ENCODE measurements at regions not wholly inside any gene's neighbourhood (a gene's known extent, or its start where the extent isn't known, plus 50 kb on each side); places are given as distances from the start of the nearest gene placed in this dataset.

DNA sequence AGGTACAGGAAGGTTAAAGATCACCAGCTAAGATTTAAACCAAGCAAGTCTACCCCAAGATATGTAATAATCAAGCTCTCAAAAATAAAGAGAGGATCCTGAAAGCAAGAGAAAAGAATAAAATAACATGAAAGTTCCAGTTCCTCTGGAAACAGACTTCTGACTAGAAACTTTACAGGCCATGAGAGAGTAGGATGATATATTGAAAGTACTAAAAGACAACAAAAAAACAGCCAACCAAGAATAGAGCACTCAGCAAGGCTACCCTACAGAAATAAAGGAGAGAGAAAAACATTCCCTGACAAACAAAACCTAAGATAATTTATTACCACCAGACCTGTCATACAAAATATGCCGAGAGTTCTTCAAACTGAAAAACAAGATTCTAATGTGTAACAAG is 450.5 kb downstream of the ARAP2 start:
- Histone ChIP-seq H3K36me3 (no peaks in the 10 kb centered on the region), H3K27ac (no peak overlapping the region), H3K27me3 (no peaks in the 10 kb centered on the region), H3K4me1 (no peaks in the 10 kb centered on the region), H3K4me3 (no peak overlapping the region), H3K9me3 (peaks cover 8% of the 10 kb centered on the region)
- TF ChIP-seq, protein P1, sequence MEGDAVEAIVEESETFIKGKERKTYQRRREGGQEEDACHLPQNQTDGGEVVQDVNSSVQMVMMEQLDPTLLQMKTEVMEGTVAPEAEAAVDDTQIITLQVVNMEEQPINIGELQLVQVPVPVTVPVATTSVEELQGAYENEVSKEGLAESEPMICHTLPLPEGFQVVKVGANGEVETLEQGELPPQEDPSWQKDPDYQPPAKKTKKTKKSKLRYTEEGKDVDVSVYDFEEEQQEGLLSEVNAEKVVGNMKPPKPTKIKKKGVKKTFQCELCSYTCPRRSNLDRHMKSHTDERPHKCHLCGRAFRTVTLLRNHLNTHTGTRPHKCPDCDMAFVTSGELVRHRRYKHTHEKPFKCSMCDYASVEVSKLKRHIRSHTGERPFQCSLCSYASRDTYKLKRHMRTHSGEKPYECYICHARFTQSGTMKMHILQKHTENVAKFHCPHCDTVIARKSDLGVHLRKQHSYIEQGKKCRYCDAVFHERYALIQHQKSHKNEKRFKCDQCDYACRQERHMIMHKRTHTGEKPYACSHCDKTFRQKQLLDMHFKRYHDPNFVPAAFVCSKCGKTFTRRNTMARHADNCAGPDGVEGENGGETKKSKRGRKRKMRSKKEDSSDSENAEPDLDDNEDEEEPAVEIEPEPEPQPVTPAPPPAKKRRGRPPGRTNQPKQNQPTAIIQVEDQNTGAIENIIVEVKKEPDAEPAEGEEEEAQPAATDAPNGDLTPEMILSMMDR (IDR thresholded peaks at IDR 0.05) = no peak
- ATAC-seq (no peak), DNase-seq (no peak)
- intact Hi-C loops (cut with DNase I) = no loop called here

GRCh38 chr4:35800669-35801068 is 443.6 kb downstream of the ARAP2 start:
- intact Hi-C loops (cut with DNase I) = no loop called here
- TF ChIP-seq, protein P1 (IDR thresholded peaks at IDR 0.05) = no peak
- no peak for ATAC-seq
- no peak overlapping the region for H3K27ac ChIP-seq
- no peak overlapping the region for H3K4me3 ChIP-seq
- DNase-seq = no peak
- H3K27me3 ChIP-seq = no peaks in the 10 kb centered on the region
- no peaks in the 10 kb centered on the region for H3K4me1 ChIP-seq
- peaks cover 8% of the 10 kb centered on the region for H3K9me3 ChIP-seq
- no peaks in the 10 kb centered on the region for H3K36me3 ChIP-seq

GRCh38 chr4:35802644-35803043 is 441.7 kb downstream of the ARAP2 start:
- Histone ChIP-seq H3K36me3 (no peaks in the 10 kb centered on the region), H3K27me3 (no peaks in the 10 kb centered on the region), H3K27ac (no peak overlapping the region), H3K9me3 (no peaks in the 10 kb centered on the region), H3K4me3 (no peak overlapping the region), H3K4me1 (no peaks in the 10 kb centered on the region)
- intact Hi-C loops (cut with DNase I) = no loop called here
- TF ChIP-seq, protein P1 (IDR thresholded peaks at IDR 0.05) = no peak
- no peak for ATAC-seq
- DNase-seq = no peak

DNA sequence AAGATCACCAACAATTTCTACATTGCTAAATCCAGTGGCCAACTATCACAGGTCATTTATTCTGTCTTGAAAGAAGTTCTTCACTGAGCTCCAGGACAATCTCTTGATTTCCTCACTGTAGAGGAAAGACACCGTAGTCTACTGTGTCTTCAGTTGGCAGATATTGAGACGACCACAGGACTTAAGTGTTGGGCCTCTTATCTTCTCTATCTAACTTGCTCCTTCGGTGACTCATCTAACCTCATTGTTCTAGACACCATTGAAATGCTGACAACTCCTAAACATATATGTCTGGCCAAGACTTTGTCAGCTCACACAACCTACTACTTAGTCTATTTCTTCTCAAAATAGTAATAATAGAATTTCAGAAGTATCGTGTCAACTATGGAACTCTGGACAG is 425.8 kb downstream of the ARAP2 start:
- H3K4me1 ChIP-seq = no peaks in the 10 kb centered on the region
- TF ChIP-seq, protein P1 (IDR thresholded peaks at IDR 0.05) = no peak
- no peak overlapping the region for H3K27ac ChIP-seq
- H3K27me3 ChIP-seq = no peaks in the 10 kb centered on the region
- intact Hi-C loops (cut with DNase I) = no loop called here
- no peaks in the 10 kb centered on the region for H3K9me3 ChIP-seq
- DNase-seq (no peak), ATAC-seq (no peak)
- no peak overlapping the region for H3K4me3 ChIP-seq
- no peaks in the 10 kb centered on the region for H3K36me3 ChIP-seq

- H3K36me3 ChIP-seq = no peaks in the 10 kb centered on the region
- ATAC-seq (no peak), DNase-seq (no peak)
- no peak overlapping the region for H3K4me3 ChIP-seq
- no peak overlapping the region for H3K27ac ChIP-seq
- no peaks in the 10 kb centered on the region for H3K9me3 ChIP-seq
- intact Hi-C loops (cut with DNase I) = no loop called here
- no peaks in the 10 kb centered on the region for H3K27me3 ChIP-seq
- H3K4me1 ChIP-seq = no peaks in the 10 kb centered on the region
- TF ChIP-seq, protein P1 (IDR thresholded peaks at IDR 0.05) = no peak
These were observed 424.3 kb downstream of the ARAP2 start for GRCh38 chr4:35820003-35820402.

- Histone ChIP-seq H3K27ac (no peak overlapping the region), H3K36me3 (no peaks in the 10 kb centered on the region), H3K4me1 (no peaks in the 10 kb centered on the region), H3K9me3 (no peaks in the 10 kb centered on the region), H3K4me3 (no peak overlapping the region), H3K27me3 (no peaks in the 10 kb centered on the region)
- intact Hi-C loops (cut with DNase I) = no loop called here
- TF ChIP-seq, protein P1 (IDR thresholded peaks at IDR 0.05) = no peak
- DNase-seq (no peak), ATAC-seq (no peak)
These were observed 420.1 kb downstream of the ARAP2 start for GRCh38 chr4:35824231-35824630.
